ENCODE measurements at regions not wholly inside any gene's neighbourhood (a gene's known extent, or its start where the extent isn't known, plus 50 kb on each side); places are given as distances from the start of the nearest gene placed in this dataset.

DNA sequence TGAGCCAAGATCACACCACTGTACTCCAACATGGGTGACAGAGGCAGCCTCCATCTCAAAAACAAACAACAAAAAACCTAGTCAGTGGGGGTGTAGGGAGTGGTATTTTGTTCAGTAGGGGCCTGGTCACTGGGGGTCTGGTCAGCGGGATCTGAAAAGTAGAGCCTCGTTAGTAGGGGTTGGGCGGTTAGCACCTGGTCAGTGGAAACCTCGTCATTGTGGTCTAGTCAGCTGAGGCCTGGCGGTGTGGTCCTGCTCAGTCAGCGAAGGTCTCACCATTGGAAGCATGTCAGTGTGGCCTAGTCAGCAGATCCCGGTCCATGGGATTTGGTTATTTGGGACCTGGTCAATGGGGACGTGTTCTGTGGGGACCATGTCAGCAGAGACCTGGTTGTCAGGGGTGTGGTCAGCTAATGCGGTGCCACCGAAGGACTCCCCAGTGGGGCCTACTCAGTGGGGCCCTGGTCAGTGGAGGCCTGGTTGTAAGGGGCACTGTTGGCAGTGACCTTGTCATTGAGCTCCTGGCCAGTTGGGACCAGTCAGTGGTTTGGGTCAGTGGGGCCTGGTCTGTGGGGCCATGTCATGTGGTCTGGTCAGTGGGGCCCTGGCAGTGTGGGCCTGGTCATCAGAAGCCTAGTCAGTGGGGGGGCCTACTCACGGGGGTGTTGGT, 63.0 kb upstream of the TPM4 start:
- H3K9me3 ChIP-seq (ENCODE audit: control insufficient read depth in 1 of 2, insufficient read depth in 1 of 2, low read length in 2 of 2): no peaks in the 10 kb centered on the region
- H3K27me3 ChIP-seq (ENCODE audit: control insufficient read depth in 1 of 2, insufficient read depth in 2 of 2, low read length in 2 of 2): no peaks in the 10 kb centered on the region
- H3K36me3 Mint-ChIP-seq (ENCODE audit: low read depth): no peaks in the 10 kb centered on the region
- ChIA-PET POLR2A (no interaction called here), CTCF (no interaction called here)
- H3K9me3 Mint-ChIP-seq: no peaks in the 10 kb centered on the region
- no peak overlapping the region for H3K4me3 Mint-ChIP-seq
- intact Hi-C loops (cut with DNase I, micrococcal nuclease): no loop called here
- no peak for TF ChIP-seq CTCF (IDR thresholded peaks at IDR 0.05)
- no peak overlapping the region for H3K27ac Mint-ChIP-seq
- H3K4me1 ChIP-seq (ENCODE audit: insufficient read depth, low read length): no peaks in the 10 kb centered on the region
- H3K27ac ChIP-seq (ENCODE audit: low read depth in 1 of 2, low read length in 2 of 2): no peak overlapping the region
- no peaks in the 10 kb centered on the region for H3K27me3 Mint-ChIP-seq
- ATAC-seq (ENCODE audit: poor library complexity) (no peak), DNase-seq (peak in 1 of 14 experiments; percentile 28)
- no peaks in the 10 kb centered on the region for H3K36me3 ChIP-seq (ENCODE audit: insufficient read depth, low read length)
- no peak overlapping the region for H3K4me3 ChIP-seq (ENCODE audit: low read length)
- no peaks in the 10 kb centered on the region for H3K4me1 Mint-ChIP-seq (ENCODE audit: low read depth)

DNA sequence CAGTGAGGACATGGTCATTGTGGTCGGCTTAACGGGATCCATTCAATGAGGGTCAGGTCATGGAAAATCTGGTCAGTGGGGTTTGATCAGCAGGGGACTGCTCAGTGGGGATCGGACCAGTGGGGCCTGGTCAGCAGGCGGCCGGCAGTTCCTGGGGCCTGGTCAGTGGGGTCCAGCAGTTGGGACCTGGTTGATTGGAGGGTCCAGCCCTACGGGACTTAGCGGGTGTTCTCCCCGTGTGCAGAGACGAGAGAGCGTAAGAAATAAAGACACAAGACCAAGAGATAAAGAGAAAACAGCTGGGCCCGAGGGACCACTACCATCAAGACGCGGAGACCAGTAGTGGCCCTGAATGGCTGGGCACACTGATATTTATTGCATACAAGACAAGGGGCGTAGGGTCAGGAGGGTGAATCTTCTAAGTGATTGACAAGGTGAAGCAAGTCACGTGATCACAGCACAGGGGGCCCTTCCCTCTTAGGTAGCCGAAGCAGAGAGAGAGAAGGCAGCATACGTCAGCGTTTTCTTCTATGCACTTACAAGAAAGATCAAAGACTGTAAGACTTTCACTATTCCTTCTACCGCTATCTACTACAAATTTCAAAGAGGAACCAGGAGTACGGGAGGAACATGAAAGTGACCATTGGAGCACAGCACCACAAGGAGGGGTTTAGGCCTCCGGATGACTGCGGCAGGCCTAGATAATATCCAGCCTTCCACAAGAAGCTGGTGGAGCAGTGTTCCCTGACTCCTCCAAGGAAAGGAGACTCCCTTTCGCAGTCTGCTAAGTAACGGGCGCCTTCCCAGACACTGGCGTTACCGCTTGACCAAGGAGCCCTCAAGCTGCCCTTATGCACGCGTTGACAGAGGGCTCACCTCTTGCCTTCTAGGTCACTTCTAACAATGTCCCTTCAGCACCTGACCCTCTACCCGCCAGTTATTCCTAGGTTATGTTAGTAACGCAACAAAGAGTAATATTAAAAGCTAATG, 62.1 kb upstream of the TPM4 start:
- POLR2A ChIA-PET: no interaction called here
- Histone ChIP-seq H3K27ac (ENCODE audit: low read depth in 1 of 2, low read length in 2 of 2) (no peak overlapping the region), H3K9me3 (ENCODE audit: control insufficient read depth in 1 of 2, insufficient read depth in 1 of 2, low read length in 2 of 2) (no peaks in the 10 kb centered on the region), H3K4me1 (ENCODE audit: insufficient read depth, low read length) (no peaks in the 10 kb centered on the region), H3K4me3 (ENCODE audit: low read length) (no peak overlapping the region), H3K36me3 (ENCODE audit: insufficient read depth, low read length) (no peaks in the 10 kb centered on the region), H3K27me3 (ENCODE audit: control insufficient read depth in 1 of 2, insufficient read depth in 2 of 2, low read length in 2 of 2) (no peaks in the 10 kb centered on the region)
- no peak for ATAC-seq (ENCODE audit: poor library complexity)
- H3K4me1 Mint-ChIP-seq (ENCODE audit: low read depth): no peaks in the 10 kb centered on the region
- no peak overlapping the region for H3K4me3 Mint-ChIP-seq
- H3K27me3 Mint-ChIP-seq: no peaks in the 10 kb centered on the region
- intact Hi-C loops (cut with DNase I, micrococcal nuclease): no loop called here
- CTCF ChIA-PET: no interaction called here
- H3K27ac Mint-ChIP-seq: no peak overlapping the region
- no peak for DNase-seq
- TF ChIP-seq CTCF (IDR thresholded peaks at IDR 0.05): no peak
- H3K36me3 Mint-ChIP-seq (ENCODE audit: low read depth): no peaks in the 10 kb centered on the region
- no peaks in the 10 kb centered on the region for H3K9me3 Mint-ChIP-seq

GRCh38 chr19:16014923-16015804, 61.1 kb upstream of the TPM4 start:
- intact Hi-C loops (cut with DNase I, micrococcal nuclease): no loop called here
- Histone ChIP-seq H3K9me3 (ENCODE audit: control insufficient read depth in 1 of 2, insufficient read depth in 1 of 2, low read length in 2 of 2) (no peaks in the 10 kb centered on the region), H3K4me1 (ENCODE audit: insufficient read depth, low read length) (no peaks in the 10 kb centered on the region), H3K36me3 (ENCODE audit: insufficient read depth, low read length) (no peaks in the 10 kb centered on the region), H3K27me3 (ENCODE audit: control insufficient read depth in 1 of 2, insufficient read depth in 2 of 2, low read length in 2 of 2) (no peaks in the 10 kb centered on the region), H3K27ac (ENCODE audit: low read depth in 1 of 2, low read length in 2 of 2) (no peak overlapping the region), H3K4me3 (ENCODE audit: low read length) (no peak overlapping the region)
- Mint-ChIP-seq H3K9me3 (no peaks in the 10 kb centered on the region), H3K4me1 (ENCODE audit: low read depth) (no peaks in the 10 kb centered on the region), H3K27ac (no peak overlapping the region), H3K36me3 (ENCODE audit: low read depth) (no peaks in the 10 kb centered on the region), H3K4me3 (no peak overlapping the region), H3K27me3 (no peaks in the 10 kb centered on the region)
- TF ChIP-seq CTCF (IDR thresholded peaks at IDR 0.05): no peak
- CTCF ChIA-PET: no interaction called here
- POLR2A ChIA-PET: interaction anchor here (0.6 kb wide), 1 partner anchor 12 kb away, joined by 3 read pairs; no protein-coding TSS in a partner anchor
- ATAC-seq (ENCODE audit: poor library complexity): no peak
- peak in 1 of 14 experiments; percentile 11 for DNase-seq

Data from CD4-positive, alpha-beta T cell (primary cell).